ENCODE measurements at regions not wholly inside any gene's neighbourhood (a gene's known extent, or its start where the extent isn't known, plus 50 kb on each side); places are given as distances from the start of the nearest gene placed in this dataset.

DNA sequence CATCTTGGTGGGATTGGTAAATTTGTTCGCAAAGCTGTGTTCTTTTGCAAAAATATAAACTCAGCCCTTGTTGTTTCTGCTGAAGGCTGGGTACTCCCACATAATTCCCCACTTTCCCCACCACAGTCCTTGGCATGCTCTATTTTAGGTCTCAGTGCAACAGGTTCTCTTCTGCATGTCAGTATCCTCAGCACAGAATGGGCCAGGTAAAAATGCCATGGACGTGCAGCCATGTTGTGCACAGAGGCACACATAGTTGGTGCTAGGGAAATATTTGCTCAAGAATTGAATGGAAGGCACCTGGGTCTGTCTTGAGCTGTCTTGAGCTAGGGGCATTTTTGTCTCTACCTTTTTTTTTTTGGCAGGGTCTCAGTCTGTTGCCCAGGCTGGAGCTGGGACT lies 87.8 kb upstream of the LHX5 start:
- TF ChIP-seq HDAC2 (IDR thresholded peaks at IDR 0.05) (no peak), RCOR1 (IDR thresholded peaks at IDR 0.05; ENCODE audit: low read depth, low read length) (no peak), NFE2L2 (conservative IDR thresholded peaks at IDR 0.05; ENCODE audit: low read length) (no peak), NR3C1 (IDR thresholded peaks at IDR 0.05) (no peak), HOXA7 (CRISPR knock-in tag; IDR thresholded peaks at IDR 0.05) (no peak), RARB (CRISPR knock-in tag; IDR thresholded peaks at IDR 0.05) (no peak), TP53 (CRISPR knock-in tag; IDR thresholded peaks at IDR 0.05) (no peak), KDM5A (IDR thresholded peaks at IDR 0.05) (no peak), MAZ (IDR thresholded peaks at IDR 0.05; ENCODE audit: borderline replicate concordance, low read depth, low read length) (no peak), HES2 (IDR thresholded peaks at IDR 0.05) (no peak)
- TF ChIP-seq, protein P1, sequence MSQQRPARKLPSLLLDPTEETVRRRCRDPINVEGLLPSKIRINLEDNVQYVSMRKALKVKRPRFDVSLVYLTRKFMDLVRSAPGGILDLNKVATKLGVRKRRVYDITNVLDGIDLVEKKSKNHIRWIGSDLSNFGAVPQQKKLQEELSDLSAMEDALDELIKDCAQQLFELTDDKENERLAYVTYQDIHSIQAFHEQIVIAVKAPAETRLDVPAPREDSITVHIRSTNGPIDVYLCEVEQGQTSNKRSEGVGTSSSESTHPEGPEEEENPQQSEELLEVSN (IDR thresholded peaks at IDR 0.05; ENCODE audit: borderline replicate concordance, low read depth) = no peak
- Histone ChIP-seq H3K27ac (no peak overlapping the region), H3K4me1 (no peaks in the 10 kb centered on the region), H3K4me2 (no peak overlapping the region), H3K4me3 (no peak overlapping the region), H3K9me3 (no peaks in the 10 kb centered on the region)
- no peak for ATAC-seq
- ChIA-PET POLR2A (no interaction called here), CTCF (interaction anchor here (0.6 to 1.2 kb wide), 2 partner anchors 272 to 352 kb away, joined by 3 read pairs; no protein-coding TSS in a partner anchor)
- DNase-seq (ENCODE audit: low read depth in 1 of 2, low spot score in 1 of 2) = no peak
- 2% methylated on average over 2 of the region's 2 CpGs for WGBS (ENCODE audit: missing lambda C conversion rate)
- FAIRE-seq = no peak

DNA sequence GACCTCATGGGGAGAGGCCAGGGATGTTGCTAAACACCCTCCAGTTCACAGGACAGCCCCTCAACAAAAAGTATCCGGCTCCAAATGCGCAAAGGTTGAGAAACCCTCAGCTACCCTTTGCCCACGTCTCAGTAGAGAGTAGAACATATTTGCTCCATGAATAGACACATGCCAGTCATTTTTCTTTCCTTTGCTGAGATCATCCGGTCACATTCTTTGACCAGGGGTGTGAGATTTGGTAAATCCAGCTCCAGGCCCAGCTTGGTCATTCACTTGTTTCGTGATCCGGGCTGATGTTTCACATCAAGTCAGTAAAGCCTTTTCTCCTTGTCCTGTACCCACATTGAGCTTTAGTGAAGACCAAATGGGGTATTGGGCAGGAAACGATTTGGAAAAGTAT lies 83.6 kb upstream of the LHX5 start:
- H3K4me2 ChIP-seq = no peak overlapping the region
- no peaks in the 10 kb centered on the region for H3K9me3 ChIP-seq
- 15% methylated on average over 7 of the region's 7 CpGs for WGBS (ENCODE audit: missing lambda C conversion rate)
- no peak overlapping the region for H3K4me3 ChIP-seq
- H3K27ac ChIP-seq = no peak overlapping the region
- DNase-seq (ENCODE audit: low read depth in 1 of 2, low spot score in 1 of 2) = no peak
- FAIRE-seq = no peak
- peak in 1 of 2 experiments; percentile 46; a peak in 3 of 6 replicates for ATAC-seq
- TF ChIP-seq PHF8 (IDR thresholded peaks at IDR 0.05; ENCODE audit: borderline replicate concordance, low read depth) = no peak
- TF ChIP-seq ZNF302 (CRISPR knock-in tag; IDR thresholded peaks at IDR 0.05) = no peak
- no peaks in the 10 kb centered on the region for H3K4me1 ChIP-seq
- CTCF ChIA-PET = no interaction called here
- POLR2A ChIA-PET = no interaction called here

DNA sequence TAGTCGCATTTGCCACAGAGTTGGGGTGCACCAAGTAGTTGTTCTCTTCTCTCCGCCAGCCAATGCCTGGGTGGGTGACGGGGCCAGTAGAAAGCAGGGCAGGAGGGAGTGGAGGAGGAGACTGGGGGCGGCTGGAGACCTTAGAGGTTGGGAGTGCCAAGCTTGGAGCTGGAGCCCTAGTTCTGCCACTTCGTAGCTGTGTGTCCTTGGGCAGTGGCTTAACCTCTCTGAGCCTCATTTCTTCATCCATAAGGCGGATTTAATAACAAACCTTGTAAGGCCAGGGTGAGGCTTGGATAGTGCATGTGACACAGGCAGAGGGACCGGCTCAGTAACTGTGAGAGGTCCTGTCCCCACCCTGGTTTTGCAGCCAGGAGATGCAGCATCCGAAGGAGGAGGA lies 81.1 kb upstream of the LHX5 start:
- DNase-seq (ENCODE audit: low read depth in 1 of 2, low spot score in 1 of 2) = no peak
- H3K4me2 ChIP-seq = no peak overlapping the region
- POLR2A ChIA-PET = no interaction called here
- no peak for ATAC-seq
- no peak overlapping the region for H3K4me3 ChIP-seq
- TF ChIP-seq REST (IDR thresholded peaks at IDR 0.05) (no peak), SMC3 (IDR thresholded peaks at IDR 0.05) (no peak), HMGXB4 (CRISPR knock-in tag; IDR thresholded peaks at IDR 0.05; ENCODE audit: borderline replicate concordance) (no peak), ZC3H11A (IDR thresholded peaks at IDR 0.05) (no peak), TP53 (CRISPR knock-in tag; IDR thresholded peaks at IDR 0.05) (no peak), CBX2 (IDR thresholded peaks at IDR 0.05; ENCODE audit: borderline replicate concordance, low read depth) (no peak), HOXB13 (CRISPR knock-in tag; IDR thresholded peaks at IDR 0.05; ENCODE audit: low read depth) (no peak), CEBPB (IDR thresholded peaks at IDR 0.05) (no peak), ESRRA (IDR thresholded peaks at IDR 0.05; ENCODE audit: borderline replicate concordance, low read length) (no peak), RCOR1 (IDR thresholded peaks at IDR 0.05; ENCODE audit: low read depth, low read length) (no peak), KDM1A (IDR thresholded peaks at IDR 0.05; ENCODE audit: low read depth) (no peak), POLR2AphosphoS2 (conservative IDR thresholded peaks at IDR 0.05; ENCODE audit: low read length) (no peak), ZNF302 (CRISPR knock-in tag; IDR thresholded peaks at IDR 0.05) (no peak)
- TF ChIP-seq, protein P2, sequence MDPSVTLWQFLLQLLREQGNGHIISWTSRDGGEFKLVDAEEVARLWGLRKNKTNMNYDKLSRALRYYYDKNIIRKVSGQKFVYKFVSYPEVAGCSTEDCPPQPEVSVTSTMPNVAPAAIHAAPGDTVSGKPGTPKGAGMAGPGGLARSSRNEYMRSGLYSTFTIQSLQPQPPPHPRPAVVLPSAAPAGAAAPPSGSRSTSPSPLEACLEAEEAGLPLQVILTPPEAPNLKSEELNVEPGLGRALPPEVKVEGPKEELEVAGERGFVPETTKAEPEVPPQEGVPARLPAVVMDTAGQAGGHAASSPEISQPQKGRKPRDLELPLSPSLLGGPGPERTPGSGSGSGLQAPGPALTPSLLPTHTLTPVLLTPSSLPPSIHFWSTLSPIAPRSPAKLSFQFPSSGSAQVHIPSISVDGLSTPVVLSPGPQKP (IDR thresholded peaks at IDR 0.05; ENCODE audit: low read depth, low read length) = no peak
- TF ChIP-seq, protein P3, sequence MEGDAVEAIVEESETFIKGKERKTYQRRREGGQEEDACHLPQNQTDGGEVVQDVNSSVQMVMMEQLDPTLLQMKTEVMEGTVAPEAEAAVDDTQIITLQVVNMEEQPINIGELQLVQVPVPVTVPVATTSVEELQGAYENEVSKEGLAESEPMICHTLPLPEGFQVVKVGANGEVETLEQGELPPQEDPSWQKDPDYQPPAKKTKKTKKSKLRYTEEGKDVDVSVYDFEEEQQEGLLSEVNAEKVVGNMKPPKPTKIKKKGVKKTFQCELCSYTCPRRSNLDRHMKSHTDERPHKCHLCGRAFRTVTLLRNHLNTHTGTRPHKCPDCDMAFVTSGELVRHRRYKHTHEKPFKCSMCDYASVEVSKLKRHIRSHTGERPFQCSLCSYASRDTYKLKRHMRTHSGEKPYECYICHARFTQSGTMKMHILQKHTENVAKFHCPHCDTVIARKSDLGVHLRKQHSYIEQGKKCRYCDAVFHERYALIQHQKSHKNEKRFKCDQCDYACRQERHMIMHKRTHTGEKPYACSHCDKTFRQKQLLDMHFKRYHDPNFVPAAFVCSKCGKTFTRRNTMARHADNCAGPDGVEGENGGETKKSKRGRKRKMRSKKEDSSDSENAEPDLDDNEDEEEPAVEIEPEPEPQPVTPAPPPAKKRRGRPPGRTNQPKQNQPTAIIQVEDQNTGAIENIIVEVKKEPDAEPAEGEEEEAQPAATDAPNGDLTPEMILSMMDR (IDR thresholded peaks at IDR 0.05) = no peak
- TF ChIP-seq, protein P4, sequence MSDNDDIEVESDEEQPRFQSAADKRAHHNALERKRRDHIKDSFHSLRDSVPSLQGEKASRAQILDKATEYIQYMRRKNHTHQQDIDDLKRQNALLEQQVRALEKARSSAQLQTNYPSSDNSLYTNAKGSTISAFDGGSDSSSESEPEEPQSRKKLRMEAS (IDR thresholded peaks at IDR 0.05) = no peak
- no peak for FAIRE-seq
- CTCF ChIA-PET = no interaction called here
- peaks cover 10% of the 10 kb centered on the region; the same call in 2 of the 3 replicates for H3K9me3 ChIP-seq
- H3K27ac ChIP-seq = no peak overlapping the region
- WGBS (ENCODE audit: missing lambda C conversion rate) = 35% methylated on average over 6 of the region's 8 CpGs
- no peaks in the 10 kb centered on the region for H3K4me1 ChIP-seq
